Keratinocyte (primary cell): ENCODE measurements at regions not wholly inside any gene's neighbourhood (a gene's known extent, or its start where the extent isn't known, plus 50 kb on each side); places are given as distances from the start of the nearest gene placed in this dataset.

ENCODE experiments used
- DNase-seq: peaks from one replicate; pipeline ENCODE4 v3.0.0-alpha.2; 2011; ENCODE audit warnings: low read depth, missing footprints, low spot score
- FAIRE-seq: peaks from 2 replicates; lab custom pipeline; 2011; peaks lifted over from hg19 to GRCh38; lab: Jason Lieb, UNC
- H2AFZ ChIP-seq: 2 replicates; pipeline ENCODE4 v1.6.0; 2012; ENCODE audit warnings: low read length, control low read depth, inconsistent platforms; ENCODE audit not compliant: control insufficient read depth
- H3K27ac ChIP-seq: 2 replicates; pipeline ENCODE4 v1.5.1; 2011; ENCODE audit warnings: low read length; ENCODE audit not compliant: control insufficient read depth, insufficient read depth
- H3K27me3 ChIP-seq: 3 replicates; pipeline ENCODE4 v1.6.0; 2011; ENCODE audit warnings: low read length; ENCODE audit not compliant: control insufficient read depth, insufficient read depth; ENCODE audit errors: extremely low read depth
- H3K36me3 ChIP-seq, 2 experiments: 2 replicates in 1 of 2; 3 replicates in 1 of 2; pipeline ENCODE4 v1.5.1; 2011; ENCODE audit warnings: low read length in 2 of 2, mild to moderate bottlenecking in 1 of 2; ENCODE audit not compliant: control insufficient read depth in 2 of 2, insufficient read depth in 2 of 2; ENCODE audit errors: extremely low read depth in 1 of 2
- H3K4me1 ChIP-seq: 3 replicates; pipeline ENCODE4 v1.5.1; 2011; ENCODE audit warnings: low read length; ENCODE audit not compliant: control insufficient read depth, insufficient read depth; ENCODE audit errors: extremely low read depth
- H3K4me2 ChIP-seq: 3 replicates; pipeline ENCODE4 v1.6.0; 2011; ENCODE audit warnings: low read depth, low read length; ENCODE audit not compliant: control insufficient read depth, insufficient read depth; ENCODE audit errors: extremely low read depth
- H3K4me3 ChIP-seq, 3 experiments: fragments of 200-600 bp in 1 of 3; sonication (generic) in 1 of 3; 2 replicates in 2 of 3; 3 replicates in 1 of 3; pipeline ENCODE4 v1.5.1; 2011 to 2016; ENCODE audit warnings: low read length in 3 of 3, mild to moderate bottlenecking in 3 of 3, control low read depth in 2 of 3, inconsistent platforms in 1 of 3, low read depth in 1 of 3, mixed read lengths in 1 of 3, mixed run types in 1 of 3, moderate library complexity in 1 of 3; ENCODE audit not compliant: control insufficient read depth in 2 of 3, insufficient read depth in 2 of 3; ENCODE audit errors: extremely low read depth in 1 of 3
- H3K79me2 ChIP-seq: 2 replicates; pipeline ENCODE4 v1.6.0; 2012; ENCODE audit warnings: low read length; ENCODE audit not compliant: control insufficient read depth, insufficient read depth
- H3K9ac ChIP-seq: 3 replicates; pipeline ENCODE4 v1.6.0; 2011; ENCODE audit warnings: low read length; ENCODE audit not compliant: control insufficient read depth, insufficient read depth; ENCODE audit errors: extremely low read depth
- H3K9me1 ChIP-seq: 3 replicates; pipeline ENCODE4 v1.6.0; 2011; ENCODE audit warnings: low read length; ENCODE audit not compliant: control insufficient read depth, insufficient read depth; ENCODE audit errors: extremely low read depth
- H3K9me3 ChIP-seq: 2 replicates; pipeline ENCODE4 v1.5.1; 2012; ENCODE audit warnings: low read depth, low read length; ENCODE audit not compliant: control insufficient read depth
- H4K20me1 ChIP-seq: 3 replicates; pipeline ENCODE4 v1.6.0; 2011; ENCODE audit warnings: low read length; ENCODE audit not compliant: control insufficient read depth, insufficient read depth; ENCODE audit errors: extremely low read depth
- CTCF ChIP-seq, 3 experiments: IDR thresholded peaks in 1 of 3; conservative IDR thresholded peaks in 1 of 3; optimal IDR thresholded peaks in 1 of 3; 2 replicates in 2 of 3; 3 replicates in 1 of 3; pipeline versions ENCODE3 to v1.5.1; 2011; ENCODE audit warnings: low read length in 3 of 3, mild to moderate bottlenecking in 3 of 3, moderate library complexity in 2 of 3, control low read depth in 1 of 3, inconsistent platforms in 1 of 3; ENCODE audit not compliant: insufficient read depth in 2 of 3; ENCODE audit errors: extremely low read depth in 1 of 3
- EZH2 ChIP-seq: IDR thresholded peaks from one replicate; pipeline ENCODE4 v1.6.1; 2012; ENCODE audit warnings: inconsistent platforms, mild to moderate bottlenecking, low read length, moderate library complexity
- dilution Hi-C: fragments of 300-500 bp; cut with MboI; formaldehyde crosslinking; loops from one replicate; pipeline ENCODE4 v1.7.0; 2020; ENCODE audit warnings: low sequenced_read_pairs; ENCODE audit not compliant: extremely low pct_ligation_motif_present

GRCh38 chr7:67841896-67842295 is 845.3 kb downstream of the TYW1 start:
- Histone ChIP-seq H3K9me3 (no peaks in the 10 kb centered on the region), H3K36me3 (no peaks in the 10 kb centered on the region), H2AFZ (no peak overlapping the region), H3K4me2 (no peak overlapping the region), H3K4me1 (no peaks in the 10 kb centered on the region), H3K79me2 (no peaks in the 10 kb centered on the region), H3K9me1 (no peaks in the 10 kb centered on the region), H3K27ac (no peak overlapping the region), H3K27me3 (no peaks in the 10 kb centered on the region), H3K4me3 (no peak overlapping the region), H4K20me1 (no peaks in the 10 kb centered on the region), H3K9ac (no peak overlapping the region)
- TF ChIP-seq CTCF (optimal IDR thresholded peaks at IDR 0.05 in 1 of 3, IDR thresholded peaks at IDR 0.05 in 1 of 3, conservative IDR thresholded peaks at IDR 0.05 in 1 of 3; ENCODE audit: extremely low read depth in 1 of 3, insufficient read depth in 2 of 3, low read length in 3 of 3) (no peak), EZH2 (no peak)
- DNase-seq, result no peak
- dilution Hi-C loops, result no loop called here
- no peak for FAIRE-seq

GRCh38 chr7:67842571-67842970 is 845.9 kb downstream of the TYW1 start:
- no peak overlapping the region for H3K4me3 ChIP-seq
- H4K20me1 ChIP-seq, result no peaks in the 10 kb centered on the region
- dilution Hi-C loops, result no loop called here
- no peaks in the 10 kb centered on the region for H3K9me3 ChIP-seq
- TF ChIP-seq CTCF (optimal IDR thresholded peaks at IDR 0.05 in 1 of 3, IDR thresholded peaks at IDR 0.05 in 1 of 3, conservative IDR thresholded peaks at IDR 0.05 in 1 of 3; ENCODE audit: extremely low read depth in 1 of 3, insufficient read depth in 2 of 3, low read length in 3 of 3) (no peak), EZH2 (no peak)
- no peak overlapping the region for H3K9ac ChIP-seq
- no peak overlapping the region for H3K27ac ChIP-seq
- no peaks in the 10 kb centered on the region for H3K36me3 ChIP-seq
- no peaks in the 10 kb centered on the region for H3K9me1 ChIP-seq
- no peaks in the 10 kb centered on the region for H3K4me1 ChIP-seq
- H3K27me3 ChIP-seq, result no peaks in the 10 kb centered on the region
- no peaks in the 10 kb centered on the region for H3K79me2 ChIP-seq
- H3K4me2 ChIP-seq, result no peak overlapping the region
- H2AFZ ChIP-seq, result no peak overlapping the region
- FAIRE-seq, result no peak
- DNase-seq, result no peak
